Body of pancreas (tissue), 4 donors: ENCODE measurements at regions not wholly inside any gene's neighbourhood (a gene's known extent, or its start where the extent isn't known, plus 50 kb on each side); places are given as distances from the start of the nearest gene placed in this dataset.

Source experiments
- POLR2A ChIP-seq, 3 donors: fragments of 450-650 bp; IDR thresholded peaks; one replicate each; pipeline ENCODE4 v1.6.1; 2016; ENCODE audit warnings: antibody characterized with exemption in 3 of 3, mild to moderate bottlenecking in 2 of 3
- TF ChIP-seq, protein P1 (sequence below), 7 experiments: fragments of 450-650 bp in 4 of 7; fragments of 200-600 bp in 3 of 7; sonication (generic) in 3 of 7; IDR thresholded peaks; one replicate each; pipeline ENCODE4 v1.5.1; 2016 to 2019; ENCODE audit warnings: antibody characterized with exemption in 7 of 7

- TF ChIP-seq, protein P1, sequence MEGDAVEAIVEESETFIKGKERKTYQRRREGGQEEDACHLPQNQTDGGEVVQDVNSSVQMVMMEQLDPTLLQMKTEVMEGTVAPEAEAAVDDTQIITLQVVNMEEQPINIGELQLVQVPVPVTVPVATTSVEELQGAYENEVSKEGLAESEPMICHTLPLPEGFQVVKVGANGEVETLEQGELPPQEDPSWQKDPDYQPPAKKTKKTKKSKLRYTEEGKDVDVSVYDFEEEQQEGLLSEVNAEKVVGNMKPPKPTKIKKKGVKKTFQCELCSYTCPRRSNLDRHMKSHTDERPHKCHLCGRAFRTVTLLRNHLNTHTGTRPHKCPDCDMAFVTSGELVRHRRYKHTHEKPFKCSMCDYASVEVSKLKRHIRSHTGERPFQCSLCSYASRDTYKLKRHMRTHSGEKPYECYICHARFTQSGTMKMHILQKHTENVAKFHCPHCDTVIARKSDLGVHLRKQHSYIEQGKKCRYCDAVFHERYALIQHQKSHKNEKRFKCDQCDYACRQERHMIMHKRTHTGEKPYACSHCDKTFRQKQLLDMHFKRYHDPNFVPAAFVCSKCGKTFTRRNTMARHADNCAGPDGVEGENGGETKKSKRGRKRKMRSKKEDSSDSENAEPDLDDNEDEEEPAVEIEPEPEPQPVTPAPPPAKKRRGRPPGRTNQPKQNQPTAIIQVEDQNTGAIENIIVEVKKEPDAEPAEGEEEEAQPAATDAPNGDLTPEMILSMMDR (IDR thresholded peaks at IDR 0.05): no peak
- TF ChIP-seq POLR2A (IDR thresholded peaks at IDR 0.05): no peak
Measured at GRCh38 chr1:80367058-80367457, 1360.5 kb upstream of the ADGRL4 start.
